GM21737 (cell line): ENCODE measurements at regions not wholly inside any gene's neighbourhood (a gene's known extent, or its start where the extent isn't known, plus 50 kb on each side); places are given as distances from the start of the nearest gene placed in this dataset.
"Not testable (repeated sequence)": the region's sequence is repeated elsewhere in the genome, so short reads cannot be mapped to it uniquely, and the experiment has no call there.

Experiments
- ATAC-seq: cut with Tn5 transposase; IDR thresholded peaks from one replicate; pipeline ENCODE4 v1.9.1; 2021; ENCODE audit warnings: mild to moderate bottlenecking, moderate library complexity; ENCODE audit not compliant: unreplicated experiment

DNA sequence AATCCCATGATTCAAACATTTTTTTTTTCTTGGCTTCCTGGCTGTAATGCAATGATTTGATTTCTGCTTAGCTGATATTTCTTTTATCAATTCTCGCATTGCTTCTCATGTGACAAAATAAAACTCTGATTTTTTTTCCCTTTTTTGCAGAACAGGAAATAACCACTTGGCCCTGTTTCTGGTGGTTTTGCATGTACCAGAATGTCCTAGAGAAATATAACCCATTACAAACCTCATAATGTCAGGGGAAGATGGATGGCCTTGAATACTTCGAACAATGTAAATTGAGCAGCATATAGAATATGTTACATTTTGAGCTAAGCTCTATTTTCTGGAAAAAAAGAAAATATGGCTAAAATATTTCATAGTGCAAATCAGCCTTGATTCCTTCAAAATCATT is 275.6 kb downstream of the RAP2B start:
- no peak for ATAC-seq

DNA sequence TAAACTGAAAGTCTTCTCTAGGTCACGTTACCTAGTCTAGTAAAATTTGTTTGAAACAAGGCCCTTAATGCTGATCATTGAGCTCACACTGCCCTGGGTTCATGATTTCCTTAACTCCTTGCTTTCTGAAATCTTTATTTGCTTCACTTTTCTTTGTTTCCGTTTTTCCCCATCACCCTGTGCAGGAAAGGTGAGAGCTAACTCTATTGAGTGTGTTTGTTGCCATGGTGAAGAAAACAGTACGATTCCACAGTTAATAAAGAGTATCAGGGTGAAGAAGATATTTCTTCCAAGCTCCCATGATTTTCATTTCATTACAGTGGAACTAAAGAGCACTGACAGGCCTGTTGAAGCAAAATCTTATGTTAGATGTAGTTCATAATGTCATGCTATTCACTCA is 276.2 kb downstream of the RAP2B start:
- ATAC-seq = no peak

DNA sequence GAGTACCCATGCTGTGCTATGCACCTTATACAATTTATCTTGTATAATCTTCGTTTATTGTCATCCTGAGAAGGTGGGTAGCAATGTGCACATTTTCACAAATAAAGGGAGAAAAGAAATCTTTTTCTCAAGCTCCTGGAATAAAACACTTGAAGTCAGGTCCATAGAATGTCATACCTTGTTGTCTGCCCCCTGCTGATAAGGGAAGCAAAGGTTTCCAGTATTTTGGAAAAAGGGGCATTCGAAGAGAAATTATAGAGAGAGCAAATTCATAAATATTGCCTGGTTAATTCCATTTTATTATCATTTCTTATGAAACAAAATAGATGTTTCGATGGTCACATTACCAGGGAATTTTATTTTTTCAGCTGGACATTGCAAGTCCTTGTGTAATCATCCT is 277.8 kb downstream of the RAP2B start:
- ATAC-seq = no peak

DNA sequence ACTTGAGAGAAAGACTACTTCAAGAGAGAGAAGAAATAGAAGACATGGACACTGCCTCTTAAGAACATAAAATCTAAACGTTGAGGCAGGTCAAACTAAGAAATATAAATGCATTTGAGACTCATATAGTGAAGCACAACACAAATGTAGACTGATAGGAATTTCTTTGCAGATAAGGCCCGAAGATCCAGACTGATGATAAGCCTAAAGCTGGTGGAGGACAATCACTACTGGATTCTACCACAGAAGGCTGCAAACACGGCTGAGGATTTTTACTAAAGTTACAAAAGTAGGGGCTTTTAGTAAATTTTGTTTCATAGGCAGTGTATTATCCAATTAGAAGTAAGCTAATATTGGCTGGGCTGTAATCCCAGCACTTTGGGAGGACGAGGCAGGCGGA is 278.3 kb downstream of the RAP2B start:
- ATAC-seq = no peak

DNA sequence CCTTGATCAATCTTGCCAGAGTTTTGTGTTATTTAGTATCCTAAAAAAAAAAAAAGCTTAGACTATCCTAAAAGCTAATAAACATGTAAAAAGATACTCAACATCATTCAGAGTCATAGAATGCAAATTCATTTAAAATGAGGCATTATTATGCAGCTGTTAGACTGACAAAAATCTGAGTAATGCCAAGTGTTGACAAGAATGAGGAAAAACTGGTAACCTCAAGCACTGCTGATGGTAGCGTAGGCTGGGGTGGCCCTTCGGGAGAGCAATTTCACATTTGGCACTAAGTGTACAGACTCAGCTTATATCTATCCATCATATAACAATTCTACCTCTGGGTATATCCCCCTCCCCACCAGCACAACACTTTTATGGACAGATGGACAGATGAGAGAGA is 280.4 kb downstream of the RAP2B start:
- ATAC-seq = no peak

DNA sequence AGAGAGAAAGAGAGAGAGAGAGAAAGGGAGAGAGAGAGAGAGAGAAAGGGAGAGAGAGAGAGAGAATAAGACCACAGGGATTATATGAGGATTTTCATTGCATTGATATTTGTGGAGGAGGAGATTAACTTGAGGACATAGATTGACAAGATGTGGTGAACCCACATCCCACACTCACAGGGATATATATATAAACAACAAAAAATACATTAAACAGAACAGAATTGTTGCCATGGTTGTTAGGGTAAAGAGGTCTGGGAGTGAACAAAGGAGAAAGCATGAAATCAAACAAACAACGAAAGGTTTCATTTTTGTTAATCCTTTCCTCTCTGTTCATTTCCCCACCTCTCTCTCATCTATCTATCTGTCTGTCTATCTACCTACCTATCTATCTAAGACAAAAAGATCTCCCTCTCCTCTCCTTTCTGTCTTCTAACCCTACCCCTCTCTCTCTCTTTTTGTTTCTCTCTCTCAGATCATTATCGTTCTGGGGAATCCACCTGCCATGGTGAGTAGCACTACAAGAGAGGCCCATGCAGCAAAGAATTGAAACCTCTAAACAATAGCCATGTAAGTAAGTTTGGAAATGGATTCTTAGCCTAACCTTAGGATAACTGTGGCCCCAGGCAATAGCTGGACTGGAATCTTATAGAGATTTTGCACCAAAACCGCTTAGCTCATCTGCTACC is 280.9 kb downstream of the RAP2B start:
- no peak for ATAC-seq

DNA sequence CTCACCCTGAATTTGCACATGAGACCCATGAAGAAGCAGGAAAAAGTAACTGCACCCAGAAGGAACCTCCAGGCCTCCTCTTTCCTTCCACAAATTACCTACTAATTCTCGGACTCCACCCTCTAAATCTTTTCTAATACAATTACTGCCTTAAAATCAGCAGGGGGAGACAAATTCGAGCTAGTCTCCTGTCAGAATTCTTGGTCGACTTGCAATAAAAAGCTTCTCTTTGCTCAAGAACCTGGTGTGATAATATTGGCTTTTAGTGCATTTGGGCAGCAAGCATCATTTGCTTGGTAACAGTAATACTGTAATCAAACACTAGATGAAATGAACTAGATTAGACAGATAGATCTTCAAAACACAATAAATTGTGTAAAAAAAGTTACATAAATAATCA is 281.9 kb downstream of the RAP2B start:
- no peak for ATAC-seq

DNA sequence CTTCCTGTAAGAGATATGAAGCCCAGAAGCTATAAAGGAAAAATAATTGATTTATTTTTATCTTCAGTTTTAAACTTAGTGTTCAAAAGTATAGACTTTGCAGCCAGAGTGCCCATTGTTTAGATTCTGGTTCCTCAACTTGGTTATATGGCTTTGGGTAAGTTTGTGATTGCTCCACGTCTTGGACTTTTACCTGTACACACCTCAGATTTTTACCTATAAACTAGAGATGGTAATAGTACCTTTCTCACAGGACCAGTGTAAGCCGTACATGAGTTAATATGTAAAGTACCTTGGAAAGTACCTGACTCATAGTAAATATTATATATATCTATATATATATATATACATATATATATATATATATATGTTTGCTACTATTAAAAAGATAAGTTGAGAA is 283.8 kb downstream of the RAP2B start:
- no peak for ATAC-seq

DNA sequence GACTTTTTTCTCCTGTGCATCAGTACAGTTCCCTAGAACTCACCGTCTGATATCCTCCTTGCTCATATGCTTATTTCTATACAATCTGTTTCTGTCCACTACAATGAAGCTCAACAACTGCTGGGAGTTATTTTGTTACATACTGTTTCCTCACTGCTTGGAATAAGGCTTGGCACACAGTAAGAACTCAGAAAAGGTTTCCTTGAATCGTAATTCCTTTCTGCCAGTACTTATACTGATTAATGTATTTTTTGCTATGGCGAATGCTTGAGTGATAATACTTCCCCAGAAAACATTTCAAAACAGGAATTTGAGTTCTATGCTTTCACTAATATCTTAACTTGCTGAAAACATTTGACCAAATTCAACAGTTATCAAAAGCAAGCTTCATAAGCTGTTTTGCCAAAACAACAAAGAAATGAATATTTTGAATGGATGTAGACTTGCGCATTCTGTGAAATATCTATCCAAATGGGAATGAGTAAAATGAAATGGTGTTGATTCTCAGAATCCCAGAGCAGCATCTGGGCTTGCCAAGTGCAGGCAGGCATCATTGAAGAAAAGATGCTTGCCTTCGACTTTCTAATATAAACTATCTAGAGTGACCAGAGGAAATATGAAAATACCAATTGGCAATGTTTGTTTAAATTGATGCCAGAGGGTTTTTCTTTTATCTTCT is 286.3 kb downstream of the RAP2B start:
- ATAC-seq = no peak

DNA sequence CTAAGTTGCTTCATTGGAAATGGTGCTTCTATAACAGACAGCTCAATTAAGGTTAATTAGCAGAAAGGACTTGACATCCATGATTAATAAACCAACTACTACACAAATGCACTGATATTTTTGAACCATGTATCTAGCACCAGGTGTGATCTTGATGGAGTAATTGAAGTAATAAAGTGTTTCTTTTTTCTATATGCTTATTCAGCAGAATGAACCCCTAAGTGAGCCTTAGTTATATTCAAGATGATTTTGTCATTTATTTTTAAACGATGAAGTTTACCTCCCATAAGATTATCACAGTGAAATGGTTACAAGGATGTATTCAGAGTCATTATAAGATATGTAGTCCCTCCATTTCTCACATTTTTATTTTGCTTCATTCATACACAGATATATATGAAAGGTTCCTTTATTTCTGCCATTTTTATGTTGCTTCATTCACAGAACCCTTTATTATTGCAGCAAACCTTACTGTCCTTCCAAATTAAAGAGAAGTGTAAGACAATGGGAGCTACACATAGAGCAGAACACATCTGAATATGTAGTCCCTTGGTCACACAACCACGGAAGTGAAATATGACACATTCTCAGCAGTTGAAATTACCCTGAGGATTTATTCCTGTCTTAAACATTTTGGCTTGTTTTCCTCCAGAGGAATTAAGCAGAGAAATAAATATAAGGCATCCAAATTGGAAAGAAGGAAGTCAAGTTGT is 295.0 kb downstream of the RAP2B start:
- no peak for ATAC-seq

DNA sequence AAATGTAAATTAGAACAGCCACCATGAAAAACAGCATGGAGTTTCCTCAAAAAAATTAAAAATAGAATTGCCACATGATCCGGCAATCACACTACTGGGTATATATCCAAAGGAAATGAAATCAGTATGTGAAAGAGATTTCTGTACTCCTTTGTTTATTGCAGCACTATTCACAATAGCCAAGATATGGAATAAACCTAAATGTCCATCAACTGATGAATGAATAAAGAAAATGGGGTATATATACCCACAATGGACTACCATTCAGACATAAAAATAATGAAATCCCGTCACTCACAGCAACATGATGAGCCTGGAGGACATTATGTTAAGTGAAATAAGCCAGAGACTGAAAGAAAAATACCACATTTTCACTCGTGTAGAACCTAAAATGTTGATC is 296.9 kb downstream of the RAP2B start:
- ATAC-seq = no peak

DNA sequence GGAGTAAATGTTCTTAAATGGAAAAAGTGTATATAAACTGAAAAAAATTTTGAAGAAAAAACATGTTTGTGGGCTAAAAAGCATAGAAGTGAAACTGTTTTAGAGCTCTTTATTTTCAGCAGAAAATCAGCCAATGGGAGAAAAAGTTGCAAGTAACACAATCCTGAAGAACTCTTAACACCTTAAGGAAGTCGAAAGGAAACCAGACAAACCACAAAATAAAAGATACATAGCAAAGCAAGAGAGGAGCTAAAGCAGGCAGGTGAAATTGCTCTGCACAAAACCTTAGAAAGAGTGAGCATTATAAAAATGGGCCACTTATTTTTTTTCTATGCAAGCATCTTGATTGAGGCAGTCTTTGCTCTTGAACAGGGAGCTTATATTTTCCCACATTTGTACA is 300.5 kb downstream of the RAP2B start:
- no peak for ATAC-seq

DNA sequence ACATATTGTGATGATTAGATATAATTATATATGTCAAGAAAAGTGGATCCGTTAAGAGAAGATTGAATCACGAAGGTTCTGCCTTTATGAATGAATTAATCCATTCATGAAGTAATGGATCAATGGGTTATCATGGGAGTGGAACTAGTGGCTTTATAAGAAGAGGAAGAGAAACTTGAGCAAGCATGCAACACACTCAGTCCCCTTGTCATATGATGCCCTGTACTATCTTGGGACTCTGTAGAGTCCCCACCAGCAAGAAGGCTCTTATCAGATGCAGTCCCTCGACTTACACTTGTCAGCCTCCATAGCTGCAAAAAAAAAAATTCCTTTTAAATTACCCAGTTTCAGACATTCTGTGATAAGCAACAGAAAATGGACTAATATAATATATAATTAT is 301.9 kb downstream of the RAP2B start:
- no peak for ATAC-seq

DNA sequence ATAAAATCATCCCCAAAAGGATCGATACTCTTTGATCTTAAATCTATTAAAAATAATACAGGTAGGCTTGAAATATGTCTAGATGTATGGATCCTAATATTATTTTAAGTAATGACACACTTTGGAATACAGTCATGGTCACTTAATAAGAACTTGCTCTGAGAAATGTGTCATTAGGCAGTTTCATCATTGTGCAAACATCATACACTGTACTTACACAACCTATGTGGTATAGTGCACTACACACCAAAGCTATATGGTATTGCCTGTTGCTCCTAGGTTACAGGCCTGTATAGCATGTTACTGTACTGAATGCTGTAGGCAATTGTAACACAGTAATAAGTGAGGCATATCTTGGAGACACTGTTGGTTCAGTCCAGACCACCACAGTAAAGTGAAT is 307.1 kb downstream of the RAP2B start:
- ATAC-seq = no peak

DNA sequence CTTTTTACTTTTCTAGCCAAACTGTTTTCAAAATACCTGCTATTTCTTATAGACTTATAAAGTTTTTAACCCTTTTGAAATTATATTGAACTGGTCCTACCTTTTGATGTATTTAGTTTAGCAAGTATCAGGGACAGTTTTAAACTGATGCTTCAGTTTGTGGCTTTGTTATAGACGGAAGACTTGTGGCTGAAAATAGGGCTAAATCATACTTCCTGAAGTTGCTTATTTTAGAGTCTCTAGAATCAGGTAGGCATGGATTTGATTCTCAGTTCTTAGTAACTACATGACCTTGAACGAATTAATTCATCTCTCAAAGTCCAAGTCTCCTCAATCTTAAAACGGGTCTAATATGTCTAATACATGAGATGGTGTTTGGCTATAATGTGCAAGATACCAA is 322.8 kb downstream of the RAP2B start:
- ATAC-seq = no peak

DNA sequence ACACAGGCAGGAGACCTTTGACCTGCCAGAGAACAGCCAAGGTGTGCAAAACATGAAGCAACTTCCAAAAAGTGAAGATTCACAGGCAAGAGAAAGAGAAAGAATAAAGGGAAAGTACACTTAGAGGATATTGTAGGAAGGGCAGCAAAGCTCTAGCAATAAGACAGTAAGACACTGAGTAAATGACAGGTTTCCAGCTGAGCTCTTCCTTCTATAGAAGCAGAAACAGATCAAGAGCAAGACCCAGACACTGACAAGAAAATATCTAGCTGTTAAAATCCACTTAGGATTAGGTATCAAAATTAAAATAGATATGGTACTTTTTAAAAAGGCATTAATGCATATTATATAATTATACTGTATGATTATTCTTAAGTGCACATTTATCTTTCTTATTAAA is 333.4 kb downstream of the RAP2B start:
- ATAC-seq = no peak

DNA sequence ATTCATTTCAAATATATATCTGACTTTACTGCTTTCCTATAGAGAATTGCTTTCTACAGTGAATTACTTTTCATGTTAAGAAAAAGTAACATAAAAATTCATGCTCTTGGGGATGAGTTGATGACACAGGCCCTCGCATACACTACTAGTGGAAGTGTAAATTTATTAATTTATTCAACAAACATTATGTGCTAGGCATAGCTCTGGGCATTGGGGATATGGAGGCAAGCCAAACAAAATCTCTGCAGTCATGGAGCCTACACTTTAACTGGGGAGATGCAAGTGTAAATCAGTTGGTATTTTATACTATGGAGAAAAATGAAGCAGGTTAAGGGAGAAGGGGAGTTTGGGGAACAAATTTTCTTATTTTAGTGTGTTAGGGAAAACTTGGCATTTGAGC is 340.7 kb downstream of the RAP2B start:
- no peak for ATAC-seq

DNA sequence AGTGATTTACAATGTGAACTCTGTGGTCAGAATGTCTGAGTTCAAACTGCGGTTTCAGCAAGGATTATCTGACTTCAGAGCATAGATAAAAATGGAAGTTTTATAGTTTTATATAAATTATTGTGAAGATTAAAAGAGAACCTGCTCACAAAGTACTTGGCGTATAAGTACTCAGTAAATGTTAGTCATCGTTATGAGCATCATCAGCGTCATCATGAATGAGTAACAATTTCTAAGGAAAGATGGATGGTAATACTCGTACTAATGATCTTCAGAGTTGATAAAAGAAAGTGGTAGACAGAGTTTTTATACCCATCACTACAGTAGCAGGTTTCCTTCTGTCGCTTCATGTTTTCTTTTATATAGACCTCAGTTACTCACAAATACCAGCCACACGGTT is 341.8 kb downstream of the RAP2B start:
- ATAC-seq = no peak

DNA sequence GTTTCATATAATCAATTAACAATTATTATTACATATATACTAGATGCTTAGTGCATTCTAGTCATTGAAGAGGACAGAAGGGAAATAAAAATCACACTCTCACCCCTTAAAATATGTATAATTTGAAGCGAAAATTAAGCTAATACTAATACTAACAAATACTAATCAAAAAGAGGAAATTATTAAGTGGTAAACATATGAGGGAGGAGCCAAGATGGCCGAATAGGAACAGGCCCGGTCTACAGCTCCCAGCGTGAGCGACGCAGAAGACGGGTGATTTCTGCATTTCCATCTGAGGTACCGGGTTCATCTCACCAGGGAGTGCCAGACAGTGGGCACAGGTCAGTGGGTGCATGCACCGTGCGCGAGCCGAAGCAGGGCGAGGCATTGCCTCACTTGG is 344.2 kb downstream of the RAP2B start:
- ATAC-seq = not testable (repeated sequence)

DNA sequence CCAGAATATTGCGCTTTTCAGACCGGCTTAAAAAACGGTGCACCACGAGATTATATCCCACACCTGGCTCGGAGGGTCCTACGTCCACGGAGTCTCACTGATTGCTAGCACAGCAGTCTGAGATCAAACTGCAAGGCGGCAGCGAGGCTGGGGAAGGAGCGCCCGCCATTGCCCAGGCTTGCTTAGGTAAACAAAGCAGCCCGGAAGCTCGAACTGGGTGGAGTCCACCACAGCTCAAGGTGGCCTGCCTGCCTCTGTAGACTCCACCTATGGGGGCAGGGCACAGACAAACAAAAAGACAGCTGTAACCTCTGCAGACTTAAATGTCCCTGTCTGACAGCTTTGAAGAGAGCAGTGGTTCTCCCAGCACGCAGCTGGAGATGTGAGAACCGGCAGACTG is 344.7 kb downstream of the RAP2B start:
- ATAC-seq = not testable (repeated sequence)

DNA sequence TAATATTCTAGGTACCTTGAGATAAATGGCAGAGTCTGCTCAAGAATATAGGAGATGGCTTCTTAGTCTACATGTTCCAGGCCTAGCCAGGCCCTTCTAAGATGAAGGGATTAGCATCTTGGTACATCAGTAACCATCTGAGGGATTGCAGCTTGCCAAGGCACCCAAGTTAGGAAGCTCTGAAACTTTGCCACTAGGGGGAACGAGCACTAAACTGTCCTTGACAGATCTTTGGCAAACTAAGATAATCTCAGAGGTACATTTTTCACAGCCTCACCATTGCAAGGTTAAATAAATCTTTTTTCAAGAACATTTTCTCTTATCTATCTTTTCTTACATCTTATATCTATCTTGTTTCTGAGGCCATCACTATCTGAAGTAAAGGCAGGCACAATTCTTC is 351.2 kb downstream of the RAP2B start:
- ATAC-seq = no peak

DNA sequence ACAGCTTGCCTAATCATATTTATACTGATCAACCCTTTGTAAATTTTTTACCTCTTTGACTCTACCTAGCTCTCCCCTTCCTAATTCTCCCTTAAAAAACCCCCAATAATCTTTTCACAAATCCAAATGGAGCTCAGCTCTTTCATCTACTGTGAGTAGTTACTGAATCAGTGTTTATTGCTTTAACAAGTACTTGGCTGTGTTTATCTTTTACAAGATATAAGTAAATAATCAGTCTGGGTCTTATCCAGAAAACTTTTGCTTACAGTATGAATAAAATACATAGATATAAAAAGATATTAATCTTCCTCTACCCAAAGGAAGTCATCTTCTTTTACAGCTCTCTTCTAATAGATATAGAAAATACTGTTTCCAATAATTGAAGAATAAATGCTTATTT is 366.4 kb downstream of the RAP2B start:
- no peak for ATAC-seq
